HG03066 (cell line): ENCODE measurements at regions not wholly inside any gene's neighbourhood (a gene's known extent, or its start where the extent isn't known, plus 50 kb on each side); places are given as distances from the start of the nearest gene placed in this dataset.
"Not testable (repeated sequence)": the region's sequence is repeated elsewhere in the genome, so short reads cannot be mapped to it uniquely, and the experiment has no call there.

Experiments used
- ATAC-seq: cut with Tn5 transposase; IDR thresholded peaks from one replicate; pipeline ENCODE4 v1.9.1; 2021; ENCODE audit warnings: low read depth; ENCODE audit not compliant: unreplicated experiment

GRCh38 chr7:65453341-65454030 lies 79.8 kb downstream of the ZNF92 start:
- ATAC-seq = no peak

GRCh38 chr7:65454469-65454868 lies 80.8 kb downstream of the ZNF92 start:
- ATAC-seq = no peak

GRCh38 chr7:65455050-65455449 lies 81.4 kb downstream of the ZNF92 start:
- ATAC-seq = not testable (repeated sequence)

GRCh38 chr7:65457705-65458104 lies 84.0 kb downstream of the ZNF92 start:
- no peak for ATAC-seq

- no peak for ATAC-seq
Measured at GRCh38 chr7:65459438-65459837, 85.8 kb downstream of the ZNF92 start.

GRCh38 chr7:65462148-65462716 lies 88.6 kb downstream of the ZNF92 start:
- no peak for ATAC-seq

GRCh38 chr7:65463184-65463583 lies 89.5 kb downstream of the ZNF92 start:
- ATAC-seq = no peak

GRCh38 chr7:65469919-65470558 lies 96.4 kb downstream of the ZNF92 start:
- not testable (repeated sequence) for ATAC-seq

GRCh38 chr7:65471587-65471986 lies 97.9 kb downstream of the ZNF92 start:
- ATAC-seq = no peak

- ATAC-seq = no peak
Measured at GRCh38 chr7:65475040-65475726, 101.5 kb downstream of the ZNF92 start.

- peak; percentile 72 for ATAC-seq
Measured at GRCh38 chr7:65475734-65476319, 102.2 kb downstream of the ZNF92 start.

GRCh38 chr7:65477326-65477725 lies 103.7 kb downstream of the ZNF92 start:
- no peak for ATAC-seq

- no peak for ATAC-seq
Measured at GRCh38 chr7:65489260-65489767, 115.7 kb downstream of the ZNF92 start.

- ATAC-seq = not testable (repeated sequence)
Measured at GRCh38 chr7:65496697-65497096, 123.0 kb downstream of the ZNF92 start.

- ATAC-seq = no peak
Measured at GRCh38 chr7:65503434-65504152, 129.9 kb downstream of the ZNF92 start.

GRCh38 chr7:65504504-65505319 lies 131.1 kb downstream of the ZNF92 start:
- not testable (repeated sequence) for ATAC-seq

GRCh38 chr7:65505320-65505633 lies 131.6 kb downstream of the ZNF92 start:
- not testable (repeated sequence) for ATAC-seq

- not testable (repeated sequence) for ATAC-seq
Measured at GRCh38 chr7:65508581-65509367, 135.1 kb downstream of the ZNF92 start.
